ENCODE measurements at regions not wholly inside any gene's neighbourhood (a gene's known extent, or its start where the extent isn't known, plus 50 kb on each side); places are given as distances from the start of the nearest gene placed in this dataset.
A peak's percentile ranks its signal among the peaks of the same experiment; 100 is the strongest.

DNA sequence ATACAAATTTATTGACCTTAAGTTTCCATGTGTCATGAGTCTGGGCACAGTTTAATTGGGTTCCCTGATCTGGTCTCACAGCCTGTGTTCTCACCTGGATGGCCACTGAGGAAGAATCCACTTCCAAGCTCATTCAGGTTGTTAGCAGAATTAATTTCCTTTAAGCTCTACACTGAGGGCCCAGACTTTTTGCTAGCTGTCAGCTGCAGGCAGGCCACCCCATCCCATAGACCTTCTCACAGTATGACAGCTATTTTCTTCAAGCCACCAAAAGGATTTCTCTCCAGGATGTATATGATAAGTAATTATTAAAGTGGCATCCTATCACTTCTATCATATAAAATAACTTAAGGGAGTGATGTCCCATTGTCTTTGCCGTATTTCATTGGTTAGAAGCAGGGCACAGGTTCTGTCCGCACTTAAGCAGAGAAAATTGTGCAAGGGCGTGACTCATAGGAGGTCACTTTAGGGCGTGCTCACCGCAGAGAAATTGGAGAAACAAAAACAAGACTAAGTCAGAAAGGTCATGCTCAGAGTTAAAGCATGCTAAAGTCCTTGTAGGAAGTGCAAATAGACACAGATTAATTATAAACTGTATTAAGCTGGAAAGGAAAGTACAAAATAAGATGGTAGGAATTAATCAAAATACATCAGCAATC lies 109.9 kb downstream of the AHR start:
- H3K4me2 ChIP-seq (ENCODE audit: low read depth, low read length), result no peak overlapping the region
- DNase-seq, result no peak
- H3K27ac ChIP-seq (ENCODE audit: low read length), result no peak overlapping the region
- H3K9me2 ChIP-seq (replicated peaks; ENCODE audit: insufficient read depth, low read length), result no peaks in the 10 kb centered on the region
- H2AFZ ChIP-seq (ENCODE audit: low read length), result no peak overlapping the region
- no peaks in the 10 kb centered on the region for H3K27me3 ChIP-seq (replicated peaks; ENCODE audit: insufficient read depth, low read length)
- no peak for TF ChIP-seq CTCF (IDR thresholded peaks at IDR 0.05; ENCODE audit: low read length)
- no peak for TF ChIP-seq EZH2phosphoT487 (IDR thresholded peaks at IDR 0.05; ENCODE audit: low read length)
- no peak for TF ChIP-seq EZH2 (optimal IDR thresholded peaks at IDR 0.05; ENCODE audit: low read depth, low read length)
- H3F3A ChIP-seq (ENCODE audit: insufficient read depth, low read length), result peaks cover 6% of the 10 kb centered on the region; the same call in 1 of the 2 replicates
- peaks cover 21% of the 10 kb centered on the region for H3K4me1 ChIP-seq (ENCODE audit: low read length)
- H3K4me3 ChIP-seq (ENCODE audit: low read length), result no peak overlapping the region
- no peaks in the 10 kb centered on the region for H3K9me3 ChIP-seq (replicated peaks; ENCODE audit: insufficient read depth, low read length)
- no peak overlapping the region for H3K9ac ChIP-seq (ENCODE audit: low read length)
- no peaks in the 10 kb centered on the region for H3K36me3 ChIP-seq (replicated peaks; ENCODE audit: insufficient read depth, low read length)
- no peaks in the 10 kb centered on the region for H4K20me1 ChIP-seq (ENCODE audit: insufficient read depth, low read length)
- H3K79me2 ChIP-seq (ENCODE audit: low read length), result no peaks in the 10 kb centered on the region

- no peaks in the 10 kb centered on the region for H4K20me1 ChIP-seq (ENCODE audit: insufficient read depth, low read length)
- no peaks in the 10 kb centered on the region for H3K36me3 ChIP-seq (replicated peaks; ENCODE audit: insufficient read depth, low read length)
- H3K9me2 ChIP-seq (replicated peaks; ENCODE audit: insufficient read depth, low read length), result no peaks in the 10 kb centered on the region
- H3F3A ChIP-seq (ENCODE audit: insufficient read depth, low read length), result peaks cover 6% of the 10 kb centered on the region; the same call in 1 of the 2 replicates
- H3K9me3 ChIP-seq (replicated peaks; ENCODE audit: insufficient read depth, low read length), result no peaks in the 10 kb centered on the region
- H3K9ac ChIP-seq (ENCODE audit: low read length), result no peak overlapping the region
- H3K27ac ChIP-seq (ENCODE audit: low read length), result no peak overlapping the region
- DNase-seq, result no peak
- no peak overlapping the region for H3K4me2 ChIP-seq (ENCODE audit: low read depth, low read length)
- TF ChIP-seq EZH2 (optimal IDR thresholded peaks at IDR 0.05; ENCODE audit: low read depth, low read length) (no peak), CTCF (IDR thresholded peaks at IDR 0.05; ENCODE audit: low read length) (no peak), EZH2phosphoT487 (IDR thresholded peaks at IDR 0.05; ENCODE audit: low read length) (no peak)
- H3K4me1 ChIP-seq (ENCODE audit: low read length), result peaks cover 21% of the 10 kb centered on the region
- H3K4me3 ChIP-seq (ENCODE audit: low read length), result no peak overlapping the region
- no peaks in the 10 kb centered on the region for H3K79me2 ChIP-seq (ENCODE audit: low read length)
- no peaks in the 10 kb centered on the region for H3K27me3 ChIP-seq (replicated peaks; ENCODE audit: insufficient read depth, low read length)
- H2AFZ ChIP-seq (ENCODE audit: low read length), result no peak overlapping the region
Observed at GRCh38 chr7:17408904-17409290, 110.4 kb downstream of the AHR start.

GRCh38 chr7:17411922-17412321 lies 113.5 kb downstream of the AHR start:
- Histone ChIP-seq H3K9me3 (replicated peaks; ENCODE audit: insufficient read depth, low read length) (no peaks in the 10 kb centered on the region), H3K4me1 (ENCODE audit: low read length) (peaks cover 21% of the 10 kb centered on the region), H3K27me3 (replicated peaks; ENCODE audit: insufficient read depth, low read length) (no peaks in the 10 kb centered on the region), H3K4me2 (ENCODE audit: low read depth, low read length) (peak overlapping the region; percentile 48), H3K36me3 (replicated peaks; ENCODE audit: insufficient read depth, low read length) (no peaks in the 10 kb centered on the region), H3F3A (ENCODE audit: insufficient read depth, low read length) (peaks cover 6% of the 10 kb centered on the region; the same call in 1 of the 2 replicates), H3K27ac (ENCODE audit: low read length) (peak overlapping the region; percentile 51; the same call in 1 of the 2 replicates), H2AFZ (ENCODE audit: low read length) (peak overlapping the region; percentile 24), H3K9ac (ENCODE audit: low read length) (no peak overlapping the region), H3K79me2 (ENCODE audit: low read length) (no peaks in the 10 kb centered on the region), H3K9me2 (replicated peaks; ENCODE audit: insufficient read depth, low read length) (no peaks in the 10 kb centered on the region), H4K20me1 (ENCODE audit: insufficient read depth, low read length) (no peaks in the 10 kb centered on the region), H3K4me3 (ENCODE audit: low read length) (no peak overlapping the region)
- peak; percentile 60 for DNase-seq
- no peak for TF ChIP-seq CTCF (IDR thresholded peaks at IDR 0.05; ENCODE audit: low read length)
- TF ChIP-seq EZH2 (optimal IDR thresholded peaks at IDR 0.05; ENCODE audit: low read depth, low read length), result no peak
- TF ChIP-seq EZH2phosphoT487 (IDR thresholded peaks at IDR 0.05; ENCODE audit: low read length), result no peak

Measured in MM.1S (cell line).